Neural cell (in vitro differentiated cells): ENCODE measurements at regions not wholly inside any gene's neighbourhood (a gene's known extent, or its start where the extent isn't known, plus 50 kb on each side); places are given as distances from the start of the nearest gene placed in this dataset.

Experiments used
- H2AFZ ChIP-seq: fragments of 200-600, 300-800 bp; sonication (generic), shearing (Covaris generic); 2 replicates; pipeline ENCODE4 v1.6.0; 2014; ENCODE audit warnings: low read depth, mild to moderate bottlenecking, antibody characterized with exemption, low read length, moderate library complexity
- H3F3A ChIP-seq: fragments of 200-600 bp; shearing (Covaris generic); 2 replicates; pipeline ENCODE4 v1.6.1; 2016; ENCODE audit warnings: mild to moderate bottlenecking, moderate library complexity, mixed read lengths, antibody characterized with exemption, low read length; ENCODE audit not compliant: insufficient read depth, poor library complexity, severe bottlenecking
- H3K27ac ChIP-seq: fragments of 200-600, 300-800 bp; sonication (generic), shearing (Covaris generic); 2 replicates; pipeline ENCODE4 v1.5.1; 2014; ENCODE audit warnings: mild to moderate bottlenecking, low read length, moderate library complexity
- H3K27me3 ChIP-seq: fragments of 300-800, 200-600 bp; sonication (generic), shearing (Covaris generic); 2 replicates; pipeline ENCODE4 v1.6.0; 2014; ENCODE audit warnings: mild to moderate bottlenecking, low read depth, low read length, moderate library complexity; ENCODE audit not compliant: insufficient read depth
- H3K36me3 ChIP-seq: fragments of 300-800, 200-600 bp; sonication (generic), shearing (Covaris generic); 2 replicates; pipeline ENCODE4 v1.5.1; 2014; ENCODE audit warnings: mild to moderate bottlenecking, antibody characterized with exemption, low read length, moderate library complexity; ENCODE audit not compliant: insufficient read depth
- H3K4me2 ChIP-seq: fragments of 300-800, 200-600 bp; sonication (generic), shearing (Covaris generic); 2 replicates; pipeline ENCODE4 v1.6.0; 2014; ENCODE audit warnings: mild to moderate bottlenecking, low read length
- H3K4me3 ChIP-seq: fragments of 300-800, 200-600 bp; sonication (generic), shearing (Covaris generic); 2 replicates; pipeline ENCODE4 v1.5.1; 2014; ENCODE audit warnings: mild to moderate bottlenecking, low read length, moderate library complexity
- H3K79me2 ChIP-seq: fragments of 200-600 bp; shearing (Covaris generic); replicated peaks from 2 replicates; pipeline ENCODE4 v1.6.0; 2014; ENCODE audit warnings: mild to moderate bottlenecking, low read length, moderate library complexity; ENCODE audit not compliant: insufficient read depth
- H3K9ac ChIP-seq: fragments of 300-800, 200-600 bp; sonication (generic), shearing (Covaris generic); 2 replicates; pipeline ENCODE4 v1.6.1; 2016; ENCODE audit warnings: mild to moderate bottlenecking, low read length, mixed read lengths
- H3K9me2 ChIP-seq: fragments of 200-600 bp; shearing (Covaris generic); 2 replicates; pipeline ENCODE4 v1.6.1; 2016; ENCODE audit warnings: mild to moderate bottlenecking, low read length, mixed read lengths; ENCODE audit not compliant: insufficient read depth
- H3K9me3 ChIP-seq: fragments of 200-600, 300-800 bp; sonication (generic), shearing (Covaris generic); 2 replicates; pipeline ENCODE4 v1.6.1; 2016; ENCODE audit warnings: mild to moderate bottlenecking, mixed run types, low read length, moderate library complexity, mixed read lengths
- H4K20me1 ChIP-seq: fragments of 200-600 bp; shearing (Covaris generic); 2 replicates; pipeline ENCODE4 v1.6.1; 2016; ENCODE audit warnings: mild to moderate bottlenecking, mixed run types; ENCODE audit not compliant: insufficient read depth
- CTCF ChIP-seq: fragments of 450-650 bp; IDR thresholded peaks from 2 replicates; pipeline ENCODE4 v1.5.1; 2014; ENCODE audit warnings: antibody characterized with exemption, mild to moderate bottlenecking, moderate library complexity; ENCODE audit not compliant: poor library complexity, severe bottlenecking
- EP300 ChIP-seq: fragments of 450-650 bp; conservative IDR thresholded peaks from 2 replicates; pipeline ENCODE4 v1.6.1; 2014; ENCODE audit warnings: antibody characterized with exemption, mild to moderate bottlenecking, moderate library complexity; ENCODE audit not compliant: poor library complexity, severe bottlenecking
- EZH2 ChIP-seq: fragments of 200-600, 300-800 bp; shearing (Covaris generic), sonication (generic); IDR thresholded peaks from 2 replicates; pipeline ENCODE4 v1.6.1; 2014; ENCODE audit warnings: antibody characterized with exemption, low read length, borderline replicate concordance, mild to moderate bottlenecking; ENCODE audit not compliant: insufficient read depth, poor library complexity, severe bottlenecking
- MXI1 ChIP-seq: fragments of 450-650 bp; conservative IDR thresholded peaks from 2 replicates; pipeline ENCODE4 v1.6.1; 2014; ENCODE audit warnings: antibody characterized with exemption, mild to moderate bottlenecking; ENCODE audit not compliant: poor library complexity, severe bottlenecking
- POLR2AphosphoS5 ChIP-seq: IDR thresholded peaks from 2 replicates; pipeline ENCODE4 v1.6.1; 2012
- RAD21 ChIP-seq: fragments of 450-650 bp; conservative IDR thresholded peaks from 2 replicates; pipeline ENCODE4 v1.6.1; 2014; ENCODE audit warnings: antibody characterized with exemption, mild to moderate bottlenecking, moderate library complexity
- REST ChIP-seq: IDR thresholded peaks from 2 replicates; pipeline ENCODE4 v1.6.1; 2012; ENCODE audit warnings: borderline replicate concordance
- SMC3 ChIP-seq: fragments of 450-650 bp; conservative IDR thresholded peaks from 2 replicates; pipeline ENCODE4 v1.6.1; 2014; ENCODE audit warnings: antibody characterized with exemption, mild to moderate bottlenecking, moderate library complexity; ENCODE audit not compliant: poor library complexity
- TAF1 ChIP-seq: IDR thresholded peaks from 2 replicates; pipeline ENCODE4 v1.6.1; 2012; ENCODE audit warnings: low read depth

DNA sequence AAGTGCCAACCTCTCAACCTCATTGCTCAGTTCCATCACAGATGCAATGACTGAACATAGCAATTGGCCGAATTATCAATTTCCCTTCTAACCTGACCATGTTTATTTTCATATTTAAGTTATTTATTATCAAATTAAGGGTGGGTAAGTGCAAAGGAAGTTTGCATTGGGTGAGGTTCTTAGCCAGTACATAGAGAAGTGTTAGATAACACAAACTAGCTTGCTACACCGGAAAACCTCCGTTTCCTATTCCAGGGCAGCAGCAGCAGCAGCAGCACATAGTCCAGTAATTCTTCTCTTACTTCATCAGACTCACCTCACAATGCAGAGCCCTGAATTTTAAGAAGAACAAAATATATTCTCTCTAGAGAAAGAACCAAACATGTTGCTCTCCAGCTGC is 200.5 kb upstream of the OR4E1 start:
- no peak overlapping the region for H2AFZ ChIP-seq
- H3K36me3 ChIP-seq: no peaks in the 10 kb centered on the region
- no peaks in the 10 kb centered on the region for H3F3A ChIP-seq
- no peak overlapping the region for H3K4me2 ChIP-seq
- TF ChIP-seq POLR2AphosphoS5 (no peak), EP300 (no peak), EZH2 (no peak), CTCF (no peak), MXI1 (no peak)
- H3K9me2 ChIP-seq: no peaks in the 10 kb centered on the region
- H3K9ac ChIP-seq: no peak overlapping the region
- no peaks in the 10 kb centered on the region for H4K20me1 ChIP-seq
- no peak overlapping the region for H3K4me3 ChIP-seq
- H3K9me3 ChIP-seq: no peaks in the 10 kb centered on the region
- no peak overlapping the region for H3K27ac ChIP-seq
- no peaks in the 10 kb centered on the region for H3K27me3 ChIP-seq
- no peaks in the 10 kb centered on the region for H3K79me2 ChIP-seq

DNA sequence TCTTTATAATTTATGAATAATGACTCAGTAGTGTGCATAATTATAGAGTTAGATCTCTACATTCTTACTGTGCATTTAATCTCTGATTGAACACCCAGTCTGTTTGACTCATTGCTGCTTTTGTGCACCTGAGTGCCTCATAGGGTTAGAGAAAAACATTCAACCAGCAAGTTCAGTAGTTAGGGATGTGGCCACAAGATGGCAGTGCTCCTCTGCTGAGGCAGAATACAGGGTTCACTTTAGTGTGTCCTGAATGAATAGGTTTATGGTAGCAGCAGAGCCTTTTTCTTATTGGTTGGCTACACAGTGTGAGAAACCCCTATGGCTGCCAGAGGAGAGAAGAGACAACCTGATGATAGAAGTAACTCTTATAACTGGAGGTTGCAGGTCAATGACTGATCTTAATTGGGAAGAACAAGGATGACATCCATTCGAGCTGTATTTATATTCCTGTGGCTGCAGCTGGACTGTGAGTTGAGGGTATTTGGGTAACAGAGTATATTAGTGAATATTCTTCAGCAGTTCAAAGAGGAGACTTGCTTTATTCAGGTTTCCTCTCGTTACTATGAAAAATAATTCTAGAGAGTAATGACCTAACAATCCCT is 194.9 kb upstream of the OR4E1 start:
- H3K27ac ChIP-seq: no peak overlapping the region
- H3K9me3 ChIP-seq: no peaks in the 10 kb centered on the region
- H3K27me3 ChIP-seq: no peaks in the 10 kb centered on the region
- TF ChIP-seq EZH2: no peak
- TF ChIP-seq SMC3: peak; percentile 51
- peak; percentile 50 for TF ChIP-seq RAD21
- no peak for TF ChIP-seq REST
- no peak for TF ChIP-seq EP300
- no peak for TF ChIP-seq MXI1
- TF ChIP-seq POLR2AphosphoS5: no peak
- no peak for TF ChIP-seq TAF1
- peak; percentile 68 for TF ChIP-seq CTCF
- H3K79me2 ChIP-seq: no peaks in the 10 kb centered on the region
- no peaks in the 10 kb centered on the region for H3K9me2 ChIP-seq
- H3K4me2 ChIP-seq: no peak overlapping the region
- H3F3A ChIP-seq: no peaks in the 10 kb centered on the region
- H3K36me3 ChIP-seq: no peaks in the 10 kb centered on the region
- no peaks in the 10 kb centered on the region for H4K20me1 ChIP-seq
- H2AFZ ChIP-seq: no peak overlapping the region
- no peak overlapping the region for H3K4me3 ChIP-seq
- no peak overlapping the region for H3K9ac ChIP-seq
